NCI-H2107 treated with DMSO at 0.1 percent for 48 hours (cell line): ENCODE measurements at regions not wholly inside any gene's neighbourhood (a gene's known extent, or its start where the extent isn't known, plus 50 kb on each side); places are given as distances from the start of the nearest gene placed in this dataset.
"Not testable (repeated sequence)": the region's sequence is repeated elsewhere in the genome, so short reads cannot be mapped to it uniquely, and the experiment has no call there.

Experiments used
- DNase-seq: peaks from one replicate; lab custom pipeline; 2025; ENCODE audit not compliant: unreplicated experiment; lab: John Stamatoyannopoulos, UW

DNA sequence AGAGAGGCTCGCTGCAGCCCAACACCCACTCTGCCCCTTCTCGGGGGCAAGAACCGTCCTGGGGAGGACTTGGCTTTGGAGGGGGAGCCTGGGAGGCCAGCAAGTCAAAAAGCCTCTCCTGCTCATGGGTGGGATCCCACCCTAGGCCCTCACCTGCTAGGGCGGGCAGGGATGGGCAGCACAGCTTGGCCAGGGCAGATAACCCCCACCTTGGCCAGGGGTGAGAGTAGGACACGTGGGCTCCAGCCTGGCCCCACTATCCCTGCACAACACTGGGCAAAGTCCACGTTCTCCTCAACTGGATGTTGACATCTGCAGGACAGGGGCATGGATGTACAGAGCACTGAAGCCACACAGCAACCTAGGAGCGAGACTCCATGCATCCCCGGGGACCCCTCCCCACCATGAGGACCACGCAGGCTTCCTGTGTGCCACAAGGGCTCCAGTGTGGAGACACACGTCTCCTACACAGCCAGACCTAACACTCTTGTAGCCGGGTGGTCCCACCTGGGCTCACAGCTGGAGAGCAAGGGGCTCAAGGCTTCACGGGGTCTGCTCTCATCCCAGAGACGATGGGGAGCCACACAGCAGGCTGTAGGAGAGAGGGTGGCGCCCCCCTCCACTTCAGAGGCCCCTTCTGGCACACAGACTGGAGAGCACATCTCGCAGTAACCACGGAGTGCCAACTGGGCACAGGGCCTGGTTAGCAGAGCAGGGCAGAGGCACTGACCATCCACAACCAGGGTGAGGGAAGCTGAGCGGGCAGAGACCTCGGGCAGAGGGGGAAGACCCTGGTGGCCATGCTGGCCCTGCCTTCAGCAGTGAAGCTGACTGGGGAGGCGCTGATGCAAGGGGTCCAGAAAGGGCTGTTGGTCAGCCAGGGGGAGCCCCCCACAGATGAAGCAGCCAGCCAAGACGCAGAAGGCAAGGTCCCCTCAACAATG is 171.1 kb downstream of the CRYBB2 start:
- no peak for DNase-seq

DNA sequence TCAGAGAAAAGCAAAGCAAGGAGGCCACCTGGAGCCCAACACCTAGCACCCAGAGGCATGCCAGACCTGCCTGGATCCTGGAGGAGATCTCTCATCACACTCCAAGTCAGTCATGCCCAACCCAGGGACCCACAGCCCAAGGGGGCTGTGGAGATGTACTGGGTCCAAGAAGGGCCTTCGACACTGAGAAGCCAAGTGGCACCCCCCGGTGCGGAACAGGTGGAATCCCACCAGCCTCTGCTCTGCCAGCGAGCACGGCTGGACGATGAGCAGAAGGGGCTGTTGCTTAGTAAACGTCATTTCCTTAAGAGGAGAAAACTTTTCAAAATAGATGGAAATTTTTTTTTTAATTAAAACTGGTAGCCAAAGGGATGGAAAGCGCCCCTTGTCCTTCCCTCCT is 171.9 kb upstream of the GRK3 start:
- no peak for DNase-seq

DNA sequence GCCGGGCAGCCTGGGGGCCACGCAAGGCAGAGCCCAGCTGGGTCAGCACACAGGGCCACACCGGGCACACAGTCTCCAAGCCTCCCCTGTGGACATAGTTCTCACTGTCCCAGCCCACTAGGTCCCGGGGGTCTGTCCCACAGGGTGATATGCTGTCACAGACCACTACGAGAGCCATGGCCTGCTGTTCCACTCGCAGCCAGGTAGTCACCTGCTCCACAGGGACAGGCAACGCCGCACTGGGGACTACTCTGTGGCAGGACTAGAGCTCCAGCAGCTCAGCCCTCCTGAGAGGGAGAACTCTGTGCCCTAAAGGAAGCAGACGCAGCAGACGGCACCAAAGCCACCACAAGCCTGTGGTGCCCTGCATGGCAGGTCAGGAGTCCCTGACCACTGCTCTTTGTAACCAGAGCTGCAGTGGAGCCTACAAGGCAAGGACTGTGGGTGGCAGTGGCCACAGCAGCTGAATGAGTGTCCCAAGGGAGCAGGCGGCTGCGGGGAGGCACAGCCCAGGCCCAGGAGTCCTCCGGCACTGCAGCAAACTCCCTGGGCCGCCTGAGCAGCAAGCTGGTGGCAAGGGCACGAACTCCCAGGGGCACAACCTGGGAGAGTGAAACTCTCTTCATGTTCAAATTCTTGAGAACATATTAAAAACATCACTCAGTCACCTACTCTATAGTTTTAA is 171.2 kb upstream of the GRK3 start:
- DNase-seq, result no peak

DNA sequence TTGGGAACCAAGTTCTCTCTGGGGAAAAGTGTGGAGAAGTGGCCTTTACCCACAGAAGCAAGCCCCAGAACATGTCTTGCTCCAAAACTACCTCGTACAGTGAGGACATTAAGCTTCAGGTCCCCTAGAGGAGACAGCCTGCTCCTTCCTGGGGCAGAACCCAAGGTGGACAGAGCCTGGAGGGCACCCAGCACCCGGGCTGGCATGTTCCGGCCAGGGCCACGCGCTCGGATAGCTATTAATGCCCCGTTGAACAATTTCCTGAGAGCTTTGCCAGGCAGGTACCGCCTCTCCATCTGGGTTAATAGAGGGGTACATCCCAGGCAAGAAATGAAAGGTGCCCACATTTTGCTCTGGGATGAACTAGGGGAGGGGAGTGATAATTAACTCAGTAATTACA is 169.0 kb upstream of the GRK3 start:
- DNase-seq, result no peak

DNA sequence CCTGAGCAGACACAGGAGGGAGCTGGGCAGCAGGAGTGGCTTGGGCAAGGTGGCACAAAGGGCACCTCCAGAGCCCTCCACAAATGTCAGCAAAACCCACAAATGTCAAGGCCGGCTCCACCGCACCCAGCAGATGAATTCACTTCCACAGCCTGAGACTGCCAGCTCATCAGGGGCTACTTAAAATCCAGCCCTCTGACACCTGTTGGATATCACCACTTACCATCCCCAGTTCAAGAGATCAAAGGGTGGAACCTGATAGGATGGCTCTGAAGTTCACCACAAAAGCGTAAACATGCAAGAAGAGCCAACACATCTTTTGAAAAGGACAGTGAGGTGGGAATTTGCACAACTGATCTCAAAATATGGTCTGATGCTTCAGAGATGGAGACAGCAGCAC is 168.6 kb upstream of the GRK3 start:
- DNase-seq, result no peak

DNA sequence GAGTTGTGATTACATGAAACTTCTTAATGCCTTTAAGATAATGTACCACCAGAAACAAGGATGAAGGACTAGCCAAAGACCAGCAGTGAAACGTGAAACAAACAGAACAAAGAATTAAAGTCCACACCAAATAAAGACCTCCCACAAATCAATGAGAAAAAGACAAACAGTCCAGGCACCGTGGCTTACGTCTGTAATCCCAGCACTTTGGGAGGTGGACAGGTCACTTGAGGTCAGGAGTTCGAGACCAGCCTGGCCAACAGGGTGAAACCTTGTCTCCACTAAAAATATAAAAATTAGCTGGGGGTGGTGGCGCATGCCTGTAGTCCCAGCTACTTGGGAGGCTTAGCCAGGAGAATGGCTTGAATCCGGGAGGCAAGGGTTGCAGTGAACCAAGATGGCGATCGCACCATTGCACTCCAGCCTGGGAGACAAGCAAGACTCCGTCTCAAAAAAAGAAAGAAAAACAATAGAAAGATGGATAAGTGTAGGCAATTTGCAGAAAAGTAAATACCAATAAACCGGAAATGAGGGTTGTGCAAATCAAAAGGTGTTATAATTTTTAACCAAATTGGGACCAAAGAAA is 167.8 kb upstream of the GRK3 start:
- DNase-seq, result no peak

DNA sequence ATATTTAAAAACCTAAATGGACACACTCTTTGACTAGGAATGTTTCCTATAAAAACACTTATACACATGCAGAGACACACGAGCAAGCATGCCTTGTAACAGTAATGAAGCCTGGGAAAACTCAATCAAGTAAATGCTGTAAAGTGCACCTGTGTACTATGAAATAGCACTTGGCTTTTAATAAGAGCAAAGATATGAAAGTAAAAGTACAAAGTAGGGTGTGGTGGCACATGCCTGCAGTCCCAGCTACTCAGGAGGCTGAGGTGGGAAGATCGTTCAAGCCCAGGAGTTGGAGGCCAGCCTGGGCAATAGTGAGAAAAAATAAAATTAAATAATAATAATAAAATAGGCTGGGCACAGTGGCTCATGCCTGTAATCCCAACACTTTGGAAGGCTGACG is 166.9 kb upstream of the GRK3 start:
- no peak for DNase-seq

DNA sequence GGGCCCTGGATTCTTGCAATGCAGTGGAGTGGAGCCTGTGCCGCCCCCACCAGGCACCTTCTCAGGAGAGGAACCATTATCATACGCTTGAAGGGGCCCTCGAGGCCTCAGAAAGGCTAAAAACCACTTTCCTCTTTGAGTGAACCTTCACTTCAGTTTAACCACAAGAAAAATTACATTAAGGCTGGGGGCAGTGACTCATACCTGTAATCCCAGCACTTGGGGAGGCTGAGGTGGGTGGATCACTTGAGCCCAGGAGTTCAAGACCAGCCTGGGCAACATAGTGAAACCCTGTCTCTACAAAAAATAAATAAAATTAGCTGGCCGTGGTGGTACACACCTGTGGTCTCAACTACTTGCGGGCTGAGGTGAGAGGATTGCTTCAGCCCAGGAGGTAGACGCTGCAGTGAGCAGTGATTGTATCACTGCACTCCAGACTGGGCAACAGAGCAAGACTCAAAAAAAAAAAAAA is 165.8 kb upstream of the GRK3 start:
- not testable (repeated sequence) for DNase-seq

DNA sequence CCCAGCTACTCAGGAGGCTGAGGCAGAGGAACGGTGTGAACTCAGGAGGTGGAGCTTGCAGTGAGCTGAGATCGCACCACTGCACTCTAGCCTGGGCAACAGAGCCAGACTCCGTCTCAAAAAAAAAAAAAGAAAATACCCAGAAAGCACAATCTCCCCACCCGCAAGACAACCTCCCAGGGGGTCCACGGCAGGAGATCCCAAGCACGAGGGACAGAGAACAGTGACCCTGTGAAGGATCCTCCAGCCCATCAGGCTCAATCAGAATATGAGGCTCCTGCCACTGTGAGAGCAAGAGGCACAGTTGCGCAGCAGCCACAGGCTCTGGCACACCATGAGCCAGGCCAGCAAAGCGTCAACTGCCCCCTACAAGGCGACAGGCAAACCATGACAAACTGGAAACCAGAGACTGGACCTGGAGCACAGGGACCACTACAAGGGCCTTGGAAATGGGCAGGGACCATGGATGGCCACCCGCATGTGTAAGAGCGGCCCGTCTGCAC is 164.8 kb upstream of the GRK3 start:
- DNase-seq, result no peak

DNA sequence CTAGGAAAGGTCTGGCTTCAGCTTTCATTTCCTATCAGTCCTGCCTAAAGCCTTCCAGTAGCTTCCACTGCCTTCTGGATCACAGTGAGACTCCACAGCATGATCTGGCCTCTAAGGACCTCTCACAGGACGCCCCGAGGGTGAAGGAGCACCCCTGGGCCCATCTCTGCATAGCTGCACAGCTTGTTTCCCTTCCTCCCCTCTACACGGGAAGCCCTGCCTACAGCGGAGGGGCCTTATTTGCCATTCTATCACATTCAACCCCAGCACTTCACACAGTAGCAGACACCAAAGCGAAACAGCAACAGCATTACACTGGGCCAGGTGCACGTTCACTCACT is 162.3 kb upstream of the GRK3 start:
- DNase-seq, result no peak

DNA sequence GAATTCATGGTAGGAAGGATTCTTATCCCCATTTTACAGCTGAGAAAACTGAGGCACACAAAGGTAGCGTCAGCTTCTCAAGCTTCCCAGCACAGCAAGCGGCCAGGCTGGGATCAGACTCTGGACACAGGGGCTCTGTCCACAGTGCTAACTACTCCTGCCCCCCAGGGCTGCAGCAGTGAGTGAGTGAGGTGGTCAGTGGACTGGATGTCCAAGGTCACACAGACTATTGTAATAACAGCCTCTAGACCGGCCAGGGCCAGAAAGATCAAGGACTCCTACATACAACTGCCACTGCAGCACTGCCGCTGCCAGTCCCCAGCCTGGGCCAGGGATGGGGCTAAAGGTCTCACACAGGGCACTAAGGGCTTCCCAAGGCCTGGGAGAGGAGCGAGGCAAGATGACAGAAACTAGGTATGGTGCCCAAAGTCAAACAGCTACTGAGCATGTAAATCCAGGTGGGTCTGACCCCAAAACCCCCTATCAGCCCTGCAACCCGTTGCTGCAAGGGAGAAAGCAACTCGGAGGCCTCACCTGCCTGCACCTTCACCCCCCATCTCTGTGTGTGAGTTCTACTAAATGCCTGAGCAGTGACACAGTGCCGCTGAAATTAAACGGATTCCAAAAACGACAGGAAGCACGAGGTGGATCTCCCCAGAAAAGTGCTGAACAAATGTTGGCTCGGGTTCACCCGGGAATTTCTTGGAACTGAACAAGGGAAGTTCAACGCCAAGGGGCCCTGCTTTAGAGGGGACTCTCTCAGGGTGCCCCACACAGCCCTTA is 161.8 kb upstream of the GRK3 start:
- no peak for DNase-seq

DNA sequence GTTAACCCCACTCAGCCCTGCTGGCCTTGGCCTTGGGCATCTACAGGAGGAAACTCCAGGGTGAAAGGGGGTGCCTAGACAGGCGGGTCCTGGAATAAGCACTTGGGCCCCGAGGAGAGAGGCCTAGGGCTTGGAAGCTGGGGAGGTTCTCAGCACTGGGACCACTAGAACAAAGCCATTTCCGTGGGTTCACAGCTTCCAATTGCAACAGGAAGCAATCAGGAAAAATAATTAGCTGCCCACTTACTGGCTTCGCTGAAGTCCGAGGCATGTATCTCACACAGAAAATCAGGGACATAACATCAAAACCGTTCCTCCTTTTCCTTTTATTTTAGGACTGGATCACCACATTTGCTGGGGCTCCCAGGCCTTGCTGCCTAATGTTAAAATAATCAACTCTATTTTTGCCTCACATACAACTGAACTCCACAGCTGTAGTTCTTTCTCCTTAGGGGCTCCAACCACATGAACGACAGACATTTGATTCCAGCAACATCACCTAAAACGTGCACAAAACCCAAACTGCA is 161.1 kb upstream of the GRK3 start:
- no peak for DNase-seq

DNA sequence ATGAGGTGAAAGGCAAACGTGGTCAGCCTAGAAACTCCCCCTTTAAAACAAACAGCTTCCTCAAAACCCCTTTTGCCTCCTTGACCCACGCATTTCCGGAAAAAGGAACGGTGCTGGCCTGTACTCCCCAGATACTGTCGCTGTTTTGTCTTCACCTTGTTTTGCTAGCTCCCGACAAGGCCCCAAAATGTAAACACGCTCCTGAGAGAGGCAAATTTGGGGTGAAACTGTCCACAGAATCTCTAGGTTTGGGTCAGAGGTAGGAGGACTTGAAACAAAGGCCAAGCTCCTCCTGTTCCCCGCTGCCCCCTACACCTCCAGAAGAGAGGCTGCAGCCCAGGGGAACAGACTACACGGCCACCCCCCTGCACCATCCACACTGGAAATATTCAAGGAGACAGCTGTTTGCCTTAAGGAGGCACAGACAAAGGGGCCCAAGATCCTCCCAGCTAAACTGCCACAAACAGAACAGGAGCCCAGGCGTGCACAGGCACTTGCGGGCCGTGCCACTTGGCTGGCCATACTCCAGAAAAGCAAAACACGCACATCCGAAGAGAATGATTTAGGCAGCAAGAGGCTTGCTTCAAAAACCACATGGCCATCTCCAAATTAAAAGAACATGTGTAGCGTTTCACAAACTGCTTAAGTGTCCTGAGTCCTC is 160.5 kb upstream of the GRK3 start:
- DNase-seq, result no peak

DNA sequence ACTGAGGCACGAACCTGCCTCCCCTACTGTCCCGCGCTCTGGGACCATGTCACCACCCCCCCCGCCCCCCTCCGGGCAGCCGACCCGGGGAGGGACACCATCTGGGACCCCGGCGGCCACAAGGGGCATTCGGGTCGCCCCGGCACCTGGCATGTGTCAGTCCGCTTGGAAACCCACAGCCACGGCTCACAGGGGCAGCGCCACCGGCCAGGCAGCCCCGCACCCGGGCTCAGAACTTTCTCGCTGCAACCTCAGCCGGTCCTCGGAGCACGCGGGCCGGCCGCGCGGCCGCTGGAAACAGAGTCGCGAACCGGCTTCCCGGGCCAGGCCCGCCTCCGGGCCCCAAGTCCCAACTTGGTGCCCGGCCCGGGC is 159.9 kb upstream of the GRK3 start:
- DNase-seq, result no peak

DNA sequence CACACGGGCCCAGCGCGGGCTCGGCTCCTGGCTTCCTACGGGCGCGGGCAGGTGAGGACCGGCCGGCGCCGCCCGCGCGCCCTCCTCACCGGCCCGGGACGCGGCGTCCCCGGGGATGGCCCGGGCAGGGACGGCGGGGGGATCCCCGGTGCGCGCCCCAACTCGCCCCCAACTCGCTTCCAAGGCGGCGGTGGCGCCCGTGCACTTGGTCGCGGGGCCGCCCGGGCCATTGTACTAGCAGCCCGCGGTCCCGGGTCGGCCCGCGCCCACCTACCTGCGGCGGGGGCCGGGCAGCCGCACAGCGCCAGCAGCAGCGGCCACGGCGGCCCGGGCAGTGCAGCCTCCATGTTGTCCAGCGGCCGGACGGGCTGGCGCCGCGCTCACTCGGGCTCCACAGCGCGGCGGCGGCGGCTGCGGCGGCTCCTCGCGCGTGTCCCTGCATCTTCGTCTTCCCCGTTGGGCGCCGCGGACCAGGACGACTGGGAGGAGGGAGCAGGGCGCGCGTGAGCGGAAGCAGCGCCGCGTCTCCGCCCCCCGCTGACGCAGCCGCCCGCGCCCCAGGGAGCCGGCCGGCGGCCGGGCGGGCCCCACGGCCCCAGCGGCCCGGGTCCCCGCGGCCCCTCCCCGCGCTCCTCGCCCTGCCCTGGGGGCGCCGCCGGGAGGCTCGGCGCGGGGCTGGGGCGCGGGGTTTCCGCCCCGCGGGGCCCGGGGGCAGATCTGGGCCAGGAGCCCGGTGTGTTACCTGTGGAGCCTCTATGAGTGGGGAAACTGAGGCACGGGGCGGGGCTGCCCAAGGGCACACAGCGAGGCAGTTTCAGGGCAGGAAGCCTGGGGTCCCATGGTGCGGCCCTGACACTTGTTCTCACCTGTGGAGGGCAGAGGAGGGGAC is 159.3 kb upstream of the GRK3 start:
- DNase-seq, result no peak

DNA sequence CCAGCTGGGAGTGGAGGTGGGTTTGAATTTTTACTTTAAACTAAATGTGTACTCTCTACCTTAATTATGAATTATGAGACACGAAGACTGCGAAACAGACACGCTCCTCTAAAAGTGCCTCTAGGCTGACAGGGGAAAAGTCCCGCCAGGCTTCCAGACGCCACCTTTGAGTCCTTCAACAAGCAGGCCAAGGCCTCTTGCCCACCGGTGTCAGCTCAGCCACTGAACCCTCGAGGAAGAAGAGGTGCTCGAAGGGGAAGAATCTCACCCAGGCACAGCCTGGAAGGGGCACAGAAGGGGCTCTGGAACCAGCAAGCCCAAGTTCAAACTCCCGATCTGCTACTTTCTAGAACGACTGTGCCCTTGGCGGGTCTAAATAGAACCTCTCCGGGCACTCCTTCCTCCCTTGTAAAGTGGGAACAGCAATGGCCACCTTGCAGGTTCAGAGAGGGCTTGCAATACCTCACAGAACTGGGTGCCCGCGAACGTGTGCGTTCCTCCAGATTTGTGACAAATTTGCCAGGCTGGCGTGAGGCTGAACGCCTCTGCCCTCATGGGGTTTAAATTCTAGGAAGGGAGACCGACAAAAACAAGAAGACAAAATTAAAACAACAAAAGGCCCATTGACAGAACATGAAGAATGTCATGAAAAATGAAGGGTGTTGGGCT is 158.5 kb upstream of the GRK3 start:
- DNase-seq, result no peak

DNA sequence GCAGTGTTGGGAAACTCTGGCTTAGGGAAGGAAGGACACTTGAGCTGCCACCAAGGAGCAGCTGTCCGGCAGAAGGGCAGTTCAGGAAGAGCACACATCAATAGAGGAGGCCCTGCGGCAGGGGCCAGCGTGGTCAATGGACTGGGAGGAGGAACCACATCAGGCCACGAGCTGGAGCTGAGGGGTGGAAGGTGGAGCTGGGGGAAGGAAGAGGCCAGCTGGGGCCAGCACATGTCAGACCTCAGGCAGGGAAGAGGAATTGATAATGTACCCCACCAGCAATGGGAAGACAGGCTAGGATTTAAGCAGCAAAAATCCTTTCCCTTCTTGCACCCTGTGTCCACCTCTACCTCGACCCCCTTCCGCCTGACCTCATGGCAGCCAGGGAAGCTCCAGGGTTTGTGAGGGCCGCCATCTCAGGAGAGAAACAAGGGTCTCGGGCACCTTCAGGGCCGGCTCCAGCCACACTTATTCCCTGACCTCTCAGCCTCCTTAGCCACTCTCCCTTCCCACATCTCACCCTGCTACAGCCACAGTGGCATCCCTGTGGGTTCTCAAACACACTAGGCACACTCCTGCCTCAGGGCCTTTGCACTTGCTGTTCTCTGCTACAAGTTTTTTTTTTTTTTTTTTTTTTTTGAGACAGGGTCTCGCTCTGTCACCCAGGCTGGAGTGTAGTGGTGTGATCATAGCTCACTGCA is 157.8 kb upstream of the GRK3 start:
- no peak for DNase-seq

DNA sequence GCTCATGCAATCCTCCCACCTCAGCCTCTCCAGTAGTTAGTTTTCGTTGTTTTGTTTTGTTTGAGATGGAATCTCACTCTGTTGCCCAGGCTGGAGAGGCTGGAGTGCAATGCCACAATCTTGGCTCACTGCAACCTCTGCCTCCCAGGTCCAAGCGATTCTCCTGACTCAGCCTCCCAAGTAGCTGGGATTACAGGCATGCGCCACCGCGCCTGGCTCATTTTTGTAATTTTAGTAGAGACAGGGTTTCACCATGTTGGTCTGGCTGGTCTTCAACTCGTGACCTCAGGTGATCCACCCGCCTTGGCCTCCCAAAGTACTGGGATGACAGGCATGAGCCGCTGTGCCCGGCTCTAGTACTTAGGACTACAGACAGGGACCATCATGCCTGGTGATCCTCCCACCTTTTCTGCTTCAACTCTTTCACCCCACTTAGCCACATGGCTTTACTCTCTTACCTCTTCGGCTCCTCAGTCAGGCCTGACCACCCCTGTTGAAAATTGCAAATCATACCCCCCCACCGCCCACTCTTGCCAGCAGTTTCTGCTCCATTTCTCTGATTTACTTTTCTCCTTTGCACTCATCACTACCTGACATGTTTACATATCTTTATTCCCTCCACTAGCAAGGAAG is 157.1 kb upstream of the GRK3 start:
- no peak for DNase-seq
